Epithelial cell of esophagus (primary cell): ENCODE measurements at regions not wholly inside any gene's neighbourhood (a gene's known extent, or its start where the extent isn't known, plus 50 kb on each side); places are given as distances from the start of the nearest gene placed in this dataset.
A peak's percentile ranks its signal among the peaks of the same experiment; 100 is the strongest.

ENCODE experiments used
- DNase-seq: peaks from one replicate; pipeline ENCODE4 v3.0.0; 2010; ENCODE audit warnings: low read depth
- H3K4me3 ChIP-seq: 2 replicates; pipeline ENCODE4 v1.5.1; 2011; ENCODE audit warnings: mild to moderate bottlenecking, low read length, control low read depth
- TF ChIP-seq, protein P1 (sequence below): IDR thresholded peaks from 2 replicates; pipeline ENCODE4 v1.5.1; 2011; ENCODE audit warnings: low read depth, mild to moderate bottlenecking, low read length, control low read depth, inconsistent platforms; ENCODE audit not compliant: insufficient read depth; ENCODE audit errors: missing control alignments

DNA sequence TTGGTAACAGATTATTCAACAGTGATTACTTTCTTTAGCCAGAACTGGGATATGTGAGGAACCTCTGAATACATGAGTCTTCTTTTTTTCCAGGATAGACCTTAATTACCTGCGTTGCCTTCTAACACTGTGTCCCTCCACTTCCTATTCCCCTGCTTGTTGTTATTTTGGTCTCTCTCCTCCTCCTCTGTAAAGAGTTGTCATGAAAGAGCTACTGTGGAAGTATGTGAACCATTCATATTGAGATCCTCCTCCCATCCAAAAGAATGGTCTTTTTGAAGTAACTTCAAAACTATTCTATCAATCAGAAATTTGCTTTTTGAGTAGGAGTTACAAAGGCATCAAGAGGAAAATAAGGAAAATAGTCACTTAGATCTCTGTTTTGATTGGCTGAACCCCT is 420.0 kb upstream of the TENM3 start:
- TF ChIP-seq, protein P1, sequence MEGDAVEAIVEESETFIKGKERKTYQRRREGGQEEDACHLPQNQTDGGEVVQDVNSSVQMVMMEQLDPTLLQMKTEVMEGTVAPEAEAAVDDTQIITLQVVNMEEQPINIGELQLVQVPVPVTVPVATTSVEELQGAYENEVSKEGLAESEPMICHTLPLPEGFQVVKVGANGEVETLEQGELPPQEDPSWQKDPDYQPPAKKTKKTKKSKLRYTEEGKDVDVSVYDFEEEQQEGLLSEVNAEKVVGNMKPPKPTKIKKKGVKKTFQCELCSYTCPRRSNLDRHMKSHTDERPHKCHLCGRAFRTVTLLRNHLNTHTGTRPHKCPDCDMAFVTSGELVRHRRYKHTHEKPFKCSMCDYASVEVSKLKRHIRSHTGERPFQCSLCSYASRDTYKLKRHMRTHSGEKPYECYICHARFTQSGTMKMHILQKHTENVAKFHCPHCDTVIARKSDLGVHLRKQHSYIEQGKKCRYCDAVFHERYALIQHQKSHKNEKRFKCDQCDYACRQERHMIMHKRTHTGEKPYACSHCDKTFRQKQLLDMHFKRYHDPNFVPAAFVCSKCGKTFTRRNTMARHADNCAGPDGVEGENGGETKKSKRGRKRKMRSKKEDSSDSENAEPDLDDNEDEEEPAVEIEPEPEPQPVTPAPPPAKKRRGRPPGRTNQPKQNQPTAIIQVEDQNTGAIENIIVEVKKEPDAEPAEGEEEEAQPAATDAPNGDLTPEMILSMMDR, result no peak
- DNase-seq, result no peak
- no peak overlapping the region for H3K4me3 ChIP-seq

DNA sequence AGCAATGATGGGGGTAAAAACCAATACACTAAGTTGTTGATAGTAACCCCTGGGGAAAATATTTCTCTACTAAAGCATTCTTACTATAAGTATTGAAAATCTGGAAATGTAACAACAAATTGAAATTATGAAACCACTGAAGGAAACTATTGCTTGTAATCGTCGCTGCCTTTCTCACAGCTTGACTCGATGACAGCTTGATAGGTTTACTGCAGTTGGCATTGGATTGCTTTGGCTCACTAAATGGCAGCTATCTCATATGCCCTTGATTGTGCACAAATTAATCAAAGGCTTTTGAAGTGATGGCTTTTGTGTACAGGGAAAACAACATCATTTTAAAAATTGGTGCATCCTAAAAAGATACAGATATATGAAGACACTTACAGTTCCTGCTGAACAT is 419.6 kb upstream of the TENM3 start:
- DNase-seq, result no peak
- TF ChIP-seq, protein P1, result no peak
- no peak overlapping the region for H3K4me3 ChIP-seq

DNA sequence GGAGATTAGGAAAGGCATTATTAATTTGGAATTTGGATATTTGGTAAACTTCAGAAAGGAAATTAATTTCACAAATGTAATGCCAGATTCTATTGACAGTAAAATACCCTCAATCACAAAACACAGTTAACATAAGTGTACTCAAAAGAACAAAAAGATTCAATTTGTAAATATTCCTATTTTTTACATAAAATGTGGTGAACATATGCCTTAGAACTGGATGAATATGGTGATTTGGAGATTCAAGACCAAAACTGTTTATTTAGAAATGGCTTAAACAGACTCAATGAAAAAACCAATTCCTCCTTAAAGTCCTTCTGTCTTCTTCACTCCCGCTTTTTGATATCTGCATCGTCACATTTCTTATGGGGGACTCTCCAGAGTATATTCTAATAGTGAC is 417.6 kb upstream of the TENM3 start:
- DNase-seq, result no peak
- TF ChIP-seq, protein P1, result no peak

DNA sequence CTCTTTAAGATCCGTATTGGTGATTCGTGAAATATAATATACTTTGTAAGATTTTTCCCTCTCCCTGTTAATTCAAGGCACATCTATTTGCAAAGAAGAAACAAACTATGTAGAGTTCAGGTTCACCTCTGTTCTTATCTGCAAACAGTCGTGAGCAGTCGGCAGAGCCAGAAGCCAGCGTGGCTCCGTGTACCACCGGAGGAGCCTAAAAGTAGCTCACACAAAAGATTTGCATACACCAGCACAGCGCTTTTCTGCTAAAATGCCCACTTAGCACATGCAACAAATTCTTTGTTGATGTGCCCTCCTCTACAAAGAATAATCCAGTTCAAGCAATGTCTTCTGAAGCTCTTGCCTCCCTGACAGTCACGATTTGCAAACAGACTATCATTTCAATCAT is 416.0 kb upstream of the TENM3 start:
- TF ChIP-seq, protein P1, result no peak
- DNase-seq, result no peak
- no peak overlapping the region for H3K4me3 ChIP-seq

More for the DNA sequence above, 417.6 kb upstream of the TENM3 start:
- H3K4me3 ChIP-seq, result no peak overlapping the region

DNA sequence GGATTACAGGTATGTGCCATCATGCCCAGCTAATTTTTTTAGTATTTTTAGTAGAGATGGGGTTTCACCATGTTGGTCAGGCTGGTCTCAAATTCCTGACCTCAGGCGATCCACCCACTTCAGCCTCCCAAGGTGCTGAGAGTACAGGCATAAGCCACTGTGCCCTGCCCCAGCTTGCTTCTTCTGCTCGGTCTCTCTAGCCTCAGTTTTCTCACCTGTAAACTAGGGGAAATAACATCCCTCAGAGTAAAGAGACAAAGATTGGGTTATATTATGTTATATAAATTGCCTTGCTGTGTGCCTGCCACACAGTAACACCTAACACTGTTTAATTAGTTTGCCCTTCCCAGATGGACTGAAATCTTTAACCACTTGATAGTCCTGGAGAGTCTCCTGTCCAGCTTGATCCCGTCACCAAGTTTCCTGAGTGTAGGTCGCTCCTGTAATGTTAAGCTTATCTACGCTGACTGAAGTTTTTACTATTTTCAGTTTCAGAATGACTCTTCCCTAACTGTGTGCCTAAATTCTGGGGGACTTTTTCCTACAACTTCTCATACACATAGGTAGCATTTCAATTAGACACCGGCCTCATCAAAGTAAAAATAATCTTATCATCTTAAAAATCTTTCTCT is 412.7 kb upstream of the TENM3 start:
- H3K4me3 ChIP-seq, result no peak overlapping the region
- DNase-seq, result no peak
- TF ChIP-seq, protein P1, result no peak

DNA sequence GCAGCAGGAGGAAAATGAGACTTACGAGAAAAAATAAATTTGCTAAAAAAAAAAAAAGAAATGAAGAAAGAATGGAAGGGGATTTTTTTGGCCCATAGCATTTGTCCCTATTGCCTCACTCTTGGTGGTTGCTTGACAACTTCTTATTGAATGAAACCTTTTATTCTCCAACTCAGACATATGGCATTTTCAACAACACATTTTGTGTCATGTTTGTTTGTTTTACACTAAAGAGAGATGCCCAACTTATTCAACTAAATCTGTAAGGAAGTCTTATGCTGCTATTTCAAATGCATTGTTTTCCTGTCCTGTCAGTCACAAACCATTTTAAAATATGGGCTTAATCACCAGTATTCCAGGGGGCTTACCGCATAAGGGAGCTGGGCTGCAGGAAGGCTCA is 409.1 kb upstream of the TENM3 start:
- DNase-seq, result no peak
- no peak overlapping the region for H3K4me3 ChIP-seq
- TF ChIP-seq, protein P1, result no peak

DNA sequence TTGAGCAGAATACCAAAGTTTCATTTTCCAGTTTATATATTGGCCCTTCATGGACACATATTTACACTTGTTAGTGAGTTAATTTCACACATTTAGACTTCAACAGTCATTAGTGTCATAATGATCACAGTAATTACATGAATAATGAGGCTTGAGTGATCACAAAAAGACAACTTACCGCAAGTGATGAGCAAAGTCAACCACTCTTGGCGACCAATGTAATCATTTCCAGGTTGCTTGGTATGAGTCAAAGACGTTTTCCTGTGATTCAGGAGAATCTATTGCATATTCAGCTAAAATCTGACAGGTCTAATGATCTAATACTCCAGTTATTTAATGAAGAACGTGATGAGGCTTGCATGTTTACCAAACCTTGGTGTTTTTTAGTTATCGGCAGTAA is 407.9 kb upstream of the TENM3 start:
- TF ChIP-seq, protein P1, result no peak
- DNase-seq, result peak; percentile 75
- H3K4me3 ChIP-seq, result no peak overlapping the region
